HepG2 (cell line): ENCODE measurements at regions not wholly inside any gene's neighbourhood (a gene's known extent, or its start where the extent isn't known, plus 50 kb on each side); places are given as distances from the start of the nearest gene placed in this dataset.

Source experiments
- ATAC-seq: fragments of 200-7000 bp; cut with Tn5 transposase; 3 replicates; pipeline ENCODE4 v1.9.1; 2020; ENCODE audit warnings: mild to moderate bottlenecking, moderate library complexity
- BruUV-seq: library from RNA; stranded (reverse); fragments of 400-500 nt; replicated peaks from 2 replicates; lab custom pipeline; 2021; lab: Mats Ljungman, UMichigan
- CTCF ChIA-PET: fragments of 300-600 bp; formaldehyde crosslinking; extraction: SDS; loops from one replicate; lab custom pipeline; 2021; ENCODE audit warnings: low total read pairs, inconsistent platforms, low intra/inter-chr PET ratio; lab: Yijun Ruan, JAX
- POLR2A ChIA-PET: fragments of 350-600 bp; sonication (Branson Sonifier 250); formaldehyde crosslinking; loops from one replicate; lab custom pipeline; 2020; ENCODE audit warnings: antibody characterized with exemption, inconsistent platforms; lab: Yijun Ruan, JAX
- DNase-seq: peaks from one replicate; pipeline ENCODE4 v3.0.0-alpha.2; 2015; ENCODE audit warnings: low spot score
- FAIRE-seq: peaks from 3 replicates; lab custom pipeline; 2011; peaks lifted over from hg19 to GRCh38; lab: Jason Lieb, UNC
- H2AFZ ChIP-seq: one replicate; pipeline ENCODE4 v1.6.1; 2011; ENCODE audit warnings: low read length, inconsistent platforms
- H3K27ac ChIP-seq: fragments of 300-600 bp; 3 replicates; pipeline ENCODE4 v1.8.0; 2011; ENCODE audit warnings: mixed run types, mild to moderate bottlenecking, mixed read lengths, low read length, inconsistent platforms; ENCODE audit not compliant: insufficient read depth; ENCODE audit errors: extremely low read length
- H3K27me3 ChIP-seq, 2 experiments: fragments of 200-600 bp in 1 of 2; 2 replicates in 1 of 2; 3 replicates in 1 of 2; pipeline versions ENCODE4 v1.6.0 to v1.8.0; 2011; ENCODE audit warnings: low read length in 2 of 2, mild to moderate bottlenecking in 2 of 2, moderate library complexity in 2 of 2, inconsistent platforms in 1 of 2; ENCODE audit not compliant: insufficient read depth in 2 of 2, control insufficient read depth in 1 of 2
- H3K36me3 ChIP-seq, 2 experiments: fragments of 200-600 bp in 1 of 2; replicated peaks in 1 of 2; 2 replicates in 1 of 2; 3 replicates in 1 of 2; pipeline versions ENCODE4 v1.5.1 to v1.8.0; 2011; ENCODE audit warnings: low read length in 2 of 2, inconsistent platforms in 1 of 2; ENCODE audit not compliant: insufficient read depth in 2 of 2, control insufficient read depth in 1 of 2
- H3K4me1 ChIP-seq: 2 replicates; pipeline ENCODE4 v1.5.1; 2012; ENCODE audit warnings: low read length, inconsistent platforms; ENCODE audit not compliant: insufficient read depth
- H3K4me2 ChIP-seq: 2 replicates; pipeline ENCODE4 v1.6.0; 2011; ENCODE audit warnings: low read depth, low read length, inconsistent platforms
- H3K4me3 ChIP-seq, 3 experiments: fragments of 200-600 bp in 1 of 3; sonication (generic), shearing (Covaris generic) in 1 of 3; replicated peaks in 1 of 3; 2 replicates each; pipeline ENCODE4 v1.5.1; 2011 to 2016; ENCODE audit warnings: low read length in 3 of 3, inconsistent platforms in 2 of 3, low read depth in 2 of 3, mild to moderate bottlenecking in 2 of 3, control low read depth in 1 of 3, mixed read lengths in 1 of 3; ENCODE audit not compliant: insufficient read depth in 1 of 3
- H3K79me2 ChIP-seq: one replicate; pipeline ENCODE4 v1.6.1; 2011; ENCODE audit warnings: low read length, inconsistent platforms; ENCODE audit not compliant: insufficient read depth
- H3K9ac ChIP-seq: 2 replicates; pipeline ENCODE4 v1.6.0; 2011; ENCODE audit warnings: mild to moderate bottlenecking, low read depth, low read length, inconsistent platforms; ENCODE audit not compliant: insufficient read depth
- H3K9me3 ChIP-seq: 2 replicates; pipeline ENCODE4 v1.5.1; 2012; ENCODE audit warnings: mild to moderate bottlenecking, low read length
- H4K20me1 ChIP-seq: 2 replicates; pipeline ENCODE4 v1.6.0; 2011; ENCODE audit warnings: inconsistent platforms, mild to moderate bottlenecking, low read length, moderate library complexity; ENCODE audit not compliant: insufficient read depth
- CCDC6 ChIP-seq: sonication (generic); formaldehyde crosslinking; IDR thresholded peaks from 2 replicates; pipeline ENCODE4 v1.8.1; 2022; ENCODE audit warnings: mild to moderate bottlenecking, missing genetic modification reagents, moderate library complexity
- ERF ChIP-seq: IDR thresholded peaks from 2 replicates; pipeline ENCODE4 v1.6.1; 2018; ENCODE audit warnings: missing biosample characterization, missing genetic modification reagents
- HOXA9 ChIP-seq: sonication (generic); formaldehyde crosslinking; IDR thresholded peaks from 2 replicates; pipeline ENCODE4 v1.8.1; 2022; ENCODE audit warnings: missing genetic modification reagents, mild to moderate bottlenecking, moderate library complexity, borderline replicate concordance
- NFKBIZ ChIP-seq: IDR thresholded peaks from 2 replicates; pipeline ENCODE4 v1.6.1; 2018; ENCODE audit warnings: missing genetic modification reagents, missing compliant biosample characterization
- SAP130 ChIP-seq: IDR thresholded peaks from 2 replicates; pipeline ENCODE4 v1.6.1; 2016; ENCODE audit warnings: low read depth
- ZBTB26 ChIP-seq: IDR thresholded peaks from 2 replicates; pipeline ENCODE4 v1.6.1; 2016; ENCODE audit warnings: missing compliant biosample characterization, missing genetic modification reagents, borderline replicate concordance
- ZNF136 ChIP-seq: sonication (generic); formaldehyde crosslinking; IDR thresholded peaks from 2 replicates; pipeline ENCODE4 v1.8.1; 2022; ENCODE audit warnings: low read depth, mild to moderate bottlenecking, moderate library complexity, missing genetic modification reagents
- ZNF180 ChIP-seq: sonication (generic); formaldehyde crosslinking; IDR thresholded peaks from 2 replicates; pipeline ENCODE4 v1.4.0; 2020; ENCODE audit warnings: low read depth, missing genetic modification reagents, borderline replicate concordance
- ZNF7 ChIP-seq: IDR thresholded peaks from 2 replicates; pipeline ENCODE4 v1.6.1; 2016; ENCODE audit warnings: missing biosample characterization, missing genetic modification reagents
- in situ Hi-C: cut with HindIII; loops from 2 replicates; pipeline ENCODE4 v1.10.0; 2017; ENCODE audit warnings: low pct_unique_long_range_greater_than_20kb; ENCODE audit not compliant: extremely low pct_ligation_motif_present
- intact Hi-C: fragments of 100-400 bp; cut with micrococcal nuclease; formaldehyde crosslinking; loops from one replicate; pipeline ENCODE4 v1.10.0; 2022; ENCODE audit not compliant: unreplicated experiment
- TF ChIP-seq, protein P1 (sequence below): sonication (generic); formaldehyde crosslinking; IDR thresholded peaks from 2 replicates; pipeline ENCODE4 v1.8.1; 2023; ENCODE audit warnings: mild to moderate bottlenecking, inconsistent platforms, moderate library complexity, missing genetic modification reagents, borderline replicate concordance
- TF ChIP-seq, protein P2 (sequence below): IDR thresholded peaks from 2 replicates; pipeline ENCODE4 v1.6.1; 2016; ENCODE audit warnings: missing biosample characterization, missing genetic modification reagents, low read depth
- TF ChIP-seq, protein P3 (sequence below): sonication (generic); formaldehyde crosslinking; IDR thresholded peaks from 2 replicates; pipeline ENCODE4 v1.9.0; 2021; ENCODE audit warnings: mild to moderate bottlenecking, missing genetic modification reagents

GRCh38 chr4:151811403-151811802 lies 50.6 kb upstream of the GATB start:
- ChIA-PET CTCF (no interaction called here), POLR2A (no interaction called here)
- no peak for TF ChIP-seq ZNF136 (CRISPR knock-in tag)
- TF ChIP-seq ZBTB26 (CRISPR knock-in tag) = no peak
- no peak for TF ChIP-seq ERF (CRISPR knock-in tag)
- TF ChIP-seq ZNF180 (CRISPR knock-in tag) = no peak
- no peak for TF ChIP-seq HOXA9 (CRISPR knock-in tag)
- no peak for TF ChIP-seq ZNF7 (CRISPR knock-in tag)
- TF ChIP-seq CCDC6 (CRISPR knock-in tag) = no peak
- TF ChIP-seq, protein P1, sequence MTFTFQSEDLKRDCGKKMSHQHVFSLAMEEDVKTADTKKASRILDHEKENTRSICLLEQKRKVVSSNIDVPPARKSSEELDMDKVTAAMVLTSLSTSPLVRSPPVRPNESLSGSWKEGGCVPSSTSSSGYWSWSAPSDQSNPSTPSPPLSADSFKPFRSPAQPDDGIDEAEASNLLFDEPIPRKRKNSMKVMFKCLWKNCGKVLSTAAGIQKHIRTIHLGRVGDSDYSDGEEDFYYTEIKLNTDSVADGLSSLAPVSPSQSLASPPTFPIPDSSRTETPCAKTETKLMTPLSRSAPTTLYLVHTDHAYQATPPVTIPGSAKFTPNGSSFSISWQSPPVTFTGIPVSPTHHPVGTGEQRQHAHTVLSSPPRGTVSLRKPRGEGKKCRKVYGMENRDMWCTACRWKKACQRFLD = no peak
- TF ChIP-seq SAP130 = no peak
- no peak for TF ChIP-seq NFKBIZ
- TF ChIP-seq, protein P2, sequence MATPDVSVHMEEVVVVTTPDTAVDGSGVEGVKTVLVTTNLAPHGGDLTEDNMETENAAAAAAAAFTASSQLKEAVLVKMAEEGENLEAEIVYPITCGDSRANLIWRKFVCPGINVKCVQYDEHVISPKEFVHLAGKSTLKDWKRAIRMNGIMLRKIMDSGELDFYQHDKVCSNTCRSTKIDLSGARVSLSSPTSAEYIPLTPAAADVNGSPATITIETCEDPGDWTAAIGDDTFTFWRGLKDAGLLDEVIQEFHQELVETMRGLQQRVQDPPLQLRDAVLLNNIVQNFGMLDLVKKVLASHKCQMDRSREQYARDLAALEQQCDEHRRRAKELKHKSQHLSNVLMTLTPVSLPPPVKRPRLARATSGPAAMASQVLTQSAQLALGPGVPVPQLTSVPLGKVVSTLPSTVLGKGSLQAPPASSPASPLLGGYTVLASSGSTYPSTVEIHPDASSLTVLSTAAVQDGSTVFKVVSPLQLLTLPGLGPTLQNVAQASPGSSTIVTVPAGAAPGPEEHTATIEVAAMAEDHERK (CRISPR knock-in tag) = no peak
- TF ChIP-seq, protein P3, sequence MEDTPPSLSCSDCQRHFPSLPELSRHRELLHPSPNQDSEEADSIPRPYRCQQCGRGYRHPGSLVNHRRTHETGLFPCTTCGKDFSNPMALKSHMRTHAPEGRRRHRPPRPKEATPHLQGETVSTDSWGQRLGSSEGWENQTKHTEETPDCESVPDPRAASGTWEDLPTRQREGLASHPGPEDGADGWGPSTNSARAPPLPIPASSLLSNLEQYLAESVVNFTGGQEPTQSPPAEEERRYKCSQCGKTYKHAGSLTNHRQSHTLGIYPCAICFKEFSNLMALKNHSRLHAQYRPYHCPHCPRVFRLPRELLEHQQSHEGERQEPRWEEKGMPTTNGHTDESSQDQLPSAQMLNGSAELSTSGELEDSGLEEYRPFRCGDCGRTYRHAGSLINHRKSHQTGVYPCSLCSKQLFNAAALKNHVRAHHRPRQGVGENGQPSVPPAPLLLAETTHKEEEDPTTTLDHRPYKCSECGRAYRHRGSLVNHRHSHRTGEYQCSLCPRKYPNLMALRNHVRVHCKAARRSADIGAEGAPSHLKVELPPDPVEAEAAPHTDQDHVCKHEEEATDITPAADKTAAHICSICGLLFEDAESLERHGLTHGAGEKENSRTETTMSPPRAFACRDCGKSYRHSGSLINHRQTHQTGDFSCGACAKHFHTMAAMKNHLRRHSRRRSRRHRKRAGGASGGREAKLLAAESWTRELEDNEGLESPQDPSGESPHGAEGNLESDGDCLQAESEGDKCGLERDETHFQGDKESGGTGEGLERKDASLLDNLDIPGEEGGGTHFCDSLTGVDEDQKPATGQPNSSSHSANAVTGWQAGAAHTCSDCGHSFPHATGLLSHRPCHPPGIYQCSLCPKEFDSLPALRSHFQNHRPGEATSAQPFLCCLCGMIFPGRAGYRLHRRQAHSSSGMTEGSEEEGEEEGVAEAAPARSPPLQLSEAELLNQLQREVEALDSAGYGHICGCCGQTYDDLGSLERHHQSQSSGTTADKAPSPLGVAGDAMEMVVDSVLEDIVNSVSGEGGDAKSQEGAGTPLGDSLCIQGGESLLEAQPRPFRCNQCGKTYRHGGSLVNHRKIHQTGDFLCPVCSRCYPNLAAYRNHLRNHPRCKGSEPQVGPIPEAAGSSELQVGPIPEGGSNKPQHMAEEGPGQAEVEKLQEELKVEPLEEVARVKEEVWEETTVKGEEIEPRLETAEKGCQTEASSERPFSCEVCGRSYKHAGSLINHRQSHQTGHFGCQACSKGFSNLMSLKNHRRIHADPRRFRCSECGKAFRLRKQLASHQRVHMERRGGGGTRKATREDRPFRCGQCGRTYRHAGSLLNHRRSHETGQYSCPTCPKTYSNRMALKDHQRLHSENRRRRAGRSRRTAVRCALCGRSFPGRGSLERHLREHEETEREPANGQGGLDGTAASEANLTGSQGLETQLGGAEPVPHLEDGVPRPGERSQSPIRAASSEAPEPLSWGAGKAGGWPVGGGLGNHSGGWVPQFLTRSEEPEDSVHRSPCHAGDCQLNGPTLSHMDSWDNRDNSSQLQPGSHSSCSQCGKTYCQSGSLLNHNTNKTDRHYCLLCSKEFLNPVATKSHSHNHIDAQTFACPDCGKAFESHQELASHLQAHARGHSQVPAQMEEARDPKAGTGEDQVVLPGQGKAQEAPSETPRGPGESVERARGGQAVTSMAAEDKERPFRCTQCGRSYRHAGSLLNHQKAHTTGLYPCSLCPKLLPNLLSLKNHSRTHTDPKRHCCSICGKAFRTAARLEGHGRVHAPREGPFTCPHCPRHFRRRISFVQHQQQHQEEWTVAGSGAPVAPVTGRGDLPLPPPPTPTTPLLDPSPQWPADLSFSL = no peak
- TF ChIP-seq, all 625 proteins: peak for 0
- BruUV-seq = no TSS peak
- Histone ChIP-seq H3K27ac (no peak overlapping the region), H3K4me2 (no peak overlapping the region), H3K9me3 (no peaks in the 10 kb centered on the region), H3K27me3 (no peaks in the 10 kb centered on the region; a peak in 2 of 5 replicates), H2AFZ (no peak overlapping the region), H3K4me3 (no peak overlapping the region), H3K79me2 (no peaks in the 10 kb centered on the region), H3K36me3 (no peaks in the 10 kb centered on the region), H3K9ac (no peak overlapping the region), H3K4me1 (no peaks in the 10 kb centered on the region), H4K20me1 (no peaks in the 10 kb centered on the region)
- in situ Hi-C loops = no loop called here
- FAIRE-seq = no peak
- no peak for ATAC-seq
- DNase-seq = no peak
- intact Hi-C loops = no loop called here
